UCSD-AML1 (cell line): ENCODE measurements at regions not wholly inside any gene's neighbourhood (a gene's known extent, or its start where the extent isn't known, plus 50 kb on each side); places are given as distances from the start of the nearest gene placed in this dataset.
"Not testable (repeated sequence)": the region's sequence is repeated elsewhere in the genome, so short reads cannot be mapped to it uniquely, and the experiment has no call there.

Source experiments
- DNase-seq: peaks from one replicate; lab custom pipeline; 2025; ENCODE audit not compliant: unreplicated experiment; lab: John Stamatoyannopoulos, UW

DNA sequence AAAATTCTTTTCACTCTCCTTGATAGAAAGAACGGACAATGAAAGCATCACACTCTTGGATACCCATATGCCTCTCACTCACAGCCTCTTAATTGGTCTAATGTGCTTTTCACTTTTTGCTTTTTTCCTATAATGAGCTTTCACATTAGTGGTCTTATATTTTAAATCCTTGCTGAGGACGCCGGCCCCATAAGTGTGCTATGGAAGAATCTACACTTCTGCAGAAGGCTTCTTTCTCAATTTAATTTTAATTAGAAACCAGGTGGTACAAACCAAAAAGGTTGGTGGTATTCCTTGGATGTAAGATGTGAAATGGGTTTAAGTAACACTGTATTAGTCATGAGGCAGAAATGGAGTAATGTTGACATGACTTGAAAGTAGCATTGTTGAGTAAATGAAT is 190.6 kb upstream of the NFIA start:
- DNase-seq = no peak

DNA sequence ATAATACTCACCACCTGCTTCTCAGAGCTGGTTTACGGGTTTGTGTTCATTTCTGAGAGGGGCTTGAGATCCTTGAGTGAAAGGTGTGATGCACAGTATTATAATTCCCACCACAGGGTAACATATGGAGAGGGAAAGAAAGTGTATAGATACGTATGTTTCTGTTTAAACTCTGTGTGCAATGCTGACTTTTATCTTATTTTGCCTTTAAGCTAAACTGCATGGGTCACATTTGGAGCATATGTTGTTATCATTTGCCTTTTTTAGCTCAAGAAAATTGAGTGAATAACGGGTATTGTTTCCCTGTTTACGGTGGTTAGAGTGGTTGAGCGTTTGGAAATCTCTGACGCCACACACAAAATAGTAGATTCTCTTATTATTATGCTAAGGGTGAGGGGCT is 191.1 kb upstream of the NFIA start:
- no peak for DNase-seq

DNA sequence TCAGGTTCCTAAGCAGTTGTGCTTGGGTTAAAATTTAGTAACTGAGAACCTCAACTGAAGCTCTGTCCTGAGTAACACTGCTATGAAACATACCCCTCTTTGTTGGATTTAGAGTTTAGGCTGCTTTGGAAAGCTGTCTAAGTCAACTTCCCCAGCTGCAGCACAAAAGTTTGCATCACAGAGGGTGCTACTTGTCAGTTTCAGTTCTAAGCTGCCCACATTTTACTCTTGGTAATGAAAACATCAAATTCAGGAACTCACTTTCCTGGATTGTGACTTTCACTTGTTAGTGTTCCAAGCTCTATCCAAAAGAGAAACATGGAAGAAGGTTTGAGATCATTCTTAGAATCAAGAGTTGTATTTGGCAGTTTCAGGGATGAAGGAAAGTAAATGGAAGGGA is 191.7 kb upstream of the NFIA start:
- DNase-seq = no peak

DNA sequence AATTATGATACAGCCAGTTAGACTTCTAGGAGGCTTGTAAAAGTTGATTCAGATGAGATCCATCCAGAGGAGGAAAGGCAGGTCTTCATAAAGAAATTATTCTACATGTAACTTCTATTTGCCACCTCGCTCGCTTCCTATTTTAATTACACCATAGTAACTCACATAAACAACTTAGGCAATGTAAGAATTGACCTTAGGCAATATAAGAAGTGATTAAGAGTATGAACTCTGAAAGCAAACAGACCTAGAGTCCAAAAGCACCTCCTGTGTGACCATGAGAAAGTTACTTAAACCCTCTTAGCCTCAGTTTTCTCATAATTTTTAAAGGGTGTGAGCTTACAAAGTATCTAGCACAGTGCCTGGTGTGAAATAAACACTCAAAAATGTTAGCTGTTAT is 192.7 kb upstream of the NFIA start:
- no peak for DNase-seq

DNA sequence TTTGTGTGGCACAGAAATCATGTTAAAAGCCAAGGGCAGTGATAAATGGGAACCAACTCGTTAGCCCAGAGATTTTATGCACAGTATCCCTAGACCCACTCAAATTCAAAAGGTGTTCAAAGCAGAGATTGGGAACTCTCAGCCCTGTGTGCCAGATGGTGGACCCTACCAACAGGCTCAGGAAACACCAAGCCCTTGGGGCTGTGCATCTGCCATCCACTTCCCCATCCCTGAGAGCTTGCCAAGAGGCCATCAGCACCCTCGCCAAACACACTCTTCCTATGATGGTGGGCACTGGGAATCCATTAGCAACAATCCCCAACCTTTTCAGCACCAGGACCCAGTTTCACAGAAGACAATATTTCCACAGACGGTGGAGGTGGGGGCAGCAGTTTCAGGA is 194.2 kb upstream of the NFIA start:
- no peak for DNase-seq

DNA sequence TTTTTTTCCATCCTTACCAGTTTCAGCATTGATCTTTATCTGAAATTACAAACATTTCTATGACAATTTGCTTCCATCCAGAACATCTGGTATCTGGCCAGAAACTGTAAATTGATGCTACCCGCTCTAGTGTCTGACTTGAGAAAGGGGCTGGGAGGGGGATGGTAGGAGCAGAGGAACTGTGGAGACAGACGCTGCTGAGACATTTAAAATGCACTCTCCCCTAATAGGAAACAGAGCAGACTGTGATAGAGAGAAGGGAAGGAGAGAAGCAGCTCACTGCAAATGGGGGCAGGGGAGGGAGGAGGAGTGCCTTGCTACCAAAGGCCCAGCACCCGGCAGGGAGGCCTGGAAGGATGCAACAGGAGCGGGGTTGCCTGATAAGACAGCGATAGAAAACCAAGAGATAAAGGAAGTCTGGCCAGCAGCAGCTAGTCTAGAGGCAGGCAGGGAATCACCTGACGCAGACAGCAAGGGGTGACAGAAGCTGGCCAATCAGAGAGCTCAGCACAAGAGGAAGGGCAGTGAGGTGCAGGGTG is 195.5 kb upstream of the NFIA start:
- no peak for DNase-seq

DNA sequence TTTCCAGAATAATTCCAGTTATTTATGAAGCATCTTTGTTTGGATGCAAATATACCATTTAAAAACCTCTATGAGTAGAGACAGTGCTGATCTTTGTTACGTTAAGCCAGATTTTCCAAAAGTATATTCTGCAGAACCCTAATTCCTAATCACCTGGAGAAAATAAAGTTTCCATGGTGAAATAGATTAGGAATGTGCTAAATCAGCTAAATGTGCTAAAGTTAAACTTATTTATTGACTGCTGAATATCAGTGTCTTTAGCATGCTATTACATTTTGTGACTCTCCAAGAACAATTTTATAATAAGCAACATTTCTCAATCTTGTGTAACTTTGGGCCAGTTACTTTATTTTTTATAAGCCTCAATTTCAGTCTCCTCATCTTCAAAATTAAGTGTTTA is 196.3 kb upstream of the NFIA start:
- DNase-seq = no peak

DNA sequence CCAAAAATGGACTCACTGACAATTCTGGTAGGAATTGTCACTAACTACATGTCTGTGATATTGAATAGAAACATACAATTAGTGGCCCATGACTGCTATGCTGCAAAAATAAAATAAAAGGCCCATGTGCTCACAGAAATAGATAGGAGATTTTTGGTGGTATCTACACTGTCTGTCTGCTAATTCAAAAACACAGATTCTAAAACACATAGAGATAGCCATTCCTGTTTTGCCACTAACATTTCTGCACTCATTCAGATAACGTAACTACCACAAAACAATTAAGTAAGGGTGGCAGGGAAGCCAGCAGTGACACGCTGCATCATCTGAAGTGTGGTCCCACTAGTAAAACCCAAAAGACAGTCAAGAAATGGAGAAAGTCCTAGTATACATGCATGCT is 202.2 kb upstream of the NFIA start:
- no peak for DNase-seq

DNA sequence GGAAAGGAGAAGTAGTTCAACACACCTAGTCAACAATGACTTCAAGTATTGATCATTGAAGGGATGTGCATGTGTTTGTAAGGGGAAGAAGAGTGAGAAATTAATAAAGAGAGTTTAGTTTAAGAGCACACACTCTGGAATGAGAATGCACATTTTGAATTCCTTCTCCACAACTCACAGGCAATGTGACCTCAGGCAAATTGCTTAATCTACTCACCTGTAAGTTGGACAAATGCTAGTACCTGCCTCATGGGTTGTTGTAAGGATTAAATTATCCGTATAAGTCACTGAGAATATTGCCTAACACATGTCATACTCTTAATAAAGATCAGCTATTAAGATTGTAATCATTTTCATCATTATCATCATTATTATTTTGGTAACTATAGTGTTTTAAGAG is 204.0 kb upstream of the NFIA start:
- no peak for DNase-seq

DNA sequence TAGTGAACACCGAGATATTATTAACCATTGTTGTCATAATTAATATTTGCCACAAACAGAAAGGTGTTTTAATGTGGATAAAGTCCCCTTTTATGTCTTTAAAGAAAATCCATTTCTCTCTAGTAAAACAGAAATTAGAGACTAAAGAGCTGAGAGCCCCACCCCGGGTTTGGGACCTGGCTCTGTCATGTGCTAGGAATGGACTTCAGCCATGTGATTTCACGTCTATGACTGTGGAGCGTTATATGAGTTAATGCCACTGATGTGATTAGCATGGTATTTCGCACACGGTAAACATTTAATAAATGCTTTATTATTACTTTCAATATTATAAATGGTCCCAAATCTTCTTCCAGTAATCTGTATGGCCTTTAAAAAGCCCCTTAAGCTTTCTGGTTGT is 205.0 kb upstream of the NFIA start:
- no peak for DNase-seq

DNA sequence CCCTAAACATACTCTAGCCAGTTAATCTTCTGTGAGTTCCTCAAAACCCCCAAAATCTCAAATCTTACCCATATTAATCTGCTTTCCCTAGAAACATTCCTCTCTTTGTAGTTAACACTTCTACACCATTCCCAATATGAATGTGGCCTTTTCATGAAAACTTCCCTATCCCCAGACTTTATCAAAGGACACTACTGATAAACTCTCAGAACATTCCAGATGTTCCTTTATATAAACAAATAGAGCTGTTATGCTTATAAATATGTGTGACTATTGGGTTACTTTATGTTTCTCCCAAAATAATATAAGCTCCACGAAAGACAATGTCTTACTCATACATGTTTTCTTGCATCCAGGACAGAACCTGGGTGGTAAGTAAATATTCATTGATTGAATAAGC is 205.4 kb upstream of the NFIA start:
- DNase-seq = no peak

DNA sequence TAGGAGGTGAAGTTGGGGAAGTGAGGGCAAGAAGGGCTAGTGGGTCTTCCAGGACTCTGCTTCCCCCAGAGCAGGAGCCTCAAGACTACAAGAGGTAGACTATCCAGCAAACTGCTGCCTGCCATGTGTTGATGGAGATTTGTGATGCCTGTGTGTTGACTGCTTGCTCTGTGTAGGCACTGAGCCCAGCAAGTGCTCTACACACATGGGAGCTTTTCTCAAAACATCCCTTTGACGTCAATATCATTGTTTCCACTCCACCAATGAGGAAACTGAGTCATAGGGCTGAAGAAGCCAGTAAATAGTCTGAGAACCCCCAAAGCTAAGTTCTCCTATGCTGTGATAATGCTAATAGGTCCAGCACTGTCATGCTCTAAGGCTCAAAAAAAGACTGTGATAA is 207.2 kb upstream of the NFIA start:
- DNase-seq = no peak

DNA sequence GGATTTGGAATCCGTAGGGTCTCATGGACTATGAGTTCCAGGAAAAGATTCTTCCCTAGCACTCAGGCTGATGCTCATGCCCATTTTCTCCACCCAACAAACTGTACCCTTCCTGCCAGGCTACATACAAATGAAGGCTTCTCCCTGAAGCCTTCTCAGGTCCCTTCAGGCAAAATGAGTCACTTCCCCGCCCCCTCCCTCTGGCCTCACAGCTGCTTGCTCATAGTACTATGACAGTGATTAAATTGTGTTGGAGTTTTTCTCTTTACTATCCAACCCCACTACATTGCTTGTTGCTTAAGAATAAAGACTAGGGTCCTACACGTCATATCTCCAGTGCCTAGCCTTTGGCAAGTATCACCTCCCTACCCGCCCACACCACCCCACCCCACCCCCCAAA is 207.6 kb upstream of the NFIA start:
- DNase-seq = peak; percentile 14

DNA sequence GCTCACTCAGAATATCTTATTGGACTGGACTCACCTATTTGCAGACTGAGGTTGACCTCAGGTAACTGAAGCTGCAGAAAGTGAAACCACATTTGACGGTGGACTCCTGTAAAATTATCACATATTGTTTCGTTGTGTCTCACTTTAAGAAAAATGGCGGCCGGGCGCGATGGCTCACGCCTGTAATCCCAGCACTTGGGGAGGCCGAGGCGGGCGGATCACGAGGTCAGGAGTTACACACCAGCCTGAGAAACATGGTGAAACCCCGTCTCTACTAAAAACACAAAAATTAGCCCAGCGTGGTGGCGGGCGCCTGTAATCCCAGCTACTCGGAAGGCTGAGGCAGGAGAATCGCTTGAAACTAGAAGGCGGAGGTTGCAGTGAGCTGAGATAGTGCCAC is 209.0 kb upstream of the NFIA start:
- DNase-seq = not testable (repeated sequence)

DNA sequence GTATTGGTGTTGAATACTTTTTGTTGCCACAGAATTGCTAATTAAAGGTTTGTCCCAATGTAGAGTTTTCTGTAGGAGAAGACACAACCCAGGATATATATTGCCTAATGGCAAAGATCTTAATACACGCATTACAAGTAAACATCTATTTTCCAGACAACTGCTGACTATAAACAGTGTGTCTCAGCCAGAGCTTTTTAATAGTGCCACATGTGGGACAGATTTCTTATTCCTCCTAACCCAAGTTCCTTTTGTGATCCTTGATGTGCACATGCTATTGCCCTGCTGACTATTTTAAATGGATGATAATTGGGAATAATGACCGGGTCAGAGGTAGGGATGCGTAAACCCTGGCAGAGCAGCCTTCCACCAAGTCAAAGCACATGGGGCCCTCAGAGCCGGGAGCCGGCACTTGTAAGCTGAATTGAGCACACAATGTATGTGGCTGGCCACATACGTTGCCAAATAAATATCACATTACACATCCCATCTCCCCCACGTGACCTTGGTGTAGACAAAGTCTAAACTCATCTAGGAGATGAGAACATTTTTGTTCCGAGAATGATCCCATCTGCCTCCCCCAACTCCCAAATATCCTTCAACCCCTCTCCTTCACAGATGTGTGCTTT is 209.8 kb upstream of the NFIA start:
- no peak for DNase-seq

DNA sequence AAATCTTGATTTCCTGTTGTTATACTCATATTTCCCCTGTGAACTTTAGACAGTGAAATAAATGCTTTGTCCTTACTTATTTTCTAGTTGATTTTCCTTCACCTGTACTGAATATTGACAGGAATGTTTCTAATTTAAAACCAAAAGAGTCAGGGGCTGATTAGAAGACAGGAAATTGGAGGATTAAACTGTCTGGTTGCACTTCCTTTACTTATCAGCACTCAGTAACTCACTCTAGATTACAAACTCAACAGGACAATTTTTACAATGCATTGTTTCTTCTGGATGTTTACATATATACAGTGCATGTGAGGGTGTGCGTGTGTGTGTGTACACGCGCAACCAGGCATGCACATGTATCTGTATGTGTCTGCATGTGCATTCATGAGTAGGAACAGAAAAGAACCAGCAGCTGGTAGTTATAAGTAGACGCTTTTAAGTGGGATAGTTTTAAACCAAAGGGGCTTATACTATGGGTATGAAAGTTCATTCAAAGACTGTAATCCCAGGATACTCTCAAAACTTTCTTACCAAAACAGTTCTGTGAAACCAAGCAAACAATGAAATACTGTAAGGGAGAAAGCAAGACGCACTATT is 212.0 kb upstream of the NFIA start:
- DNase-seq = no peak

DNA sequence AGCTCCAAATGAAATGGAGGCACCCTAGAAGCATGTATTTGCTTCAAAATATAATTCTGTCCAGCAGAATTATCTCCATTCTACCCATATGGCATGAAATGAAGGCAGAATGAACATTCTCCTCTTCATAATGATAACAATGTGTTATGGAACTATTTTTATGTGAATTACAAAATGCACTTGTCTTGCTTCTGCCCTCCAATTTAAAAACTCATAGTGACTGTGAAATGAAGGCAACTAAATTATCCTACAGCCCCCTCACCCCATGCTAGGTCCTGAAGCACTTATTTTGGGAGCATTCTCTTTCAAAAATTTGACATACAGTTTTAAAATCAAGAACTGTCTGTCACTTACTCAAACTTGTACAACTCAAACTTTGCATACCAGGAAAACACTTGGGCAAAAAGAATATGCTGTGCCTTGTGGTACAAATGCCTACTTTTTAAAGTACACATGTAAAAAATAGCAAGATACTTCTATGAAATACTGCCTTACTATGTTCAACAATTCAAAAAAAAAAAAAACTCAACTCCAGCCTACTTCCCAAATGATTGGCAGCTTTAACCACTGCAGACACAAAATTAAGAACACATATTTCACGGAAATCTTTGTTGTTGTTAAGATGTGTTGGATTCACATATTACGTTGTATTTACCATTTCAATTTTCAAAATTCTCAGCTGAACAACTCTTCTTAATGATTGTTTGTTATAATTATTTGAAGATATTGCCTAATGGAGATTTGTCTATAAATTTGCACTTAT is 213.3 kb upstream of the NFIA start:
- DNase-seq = no peak

DNA sequence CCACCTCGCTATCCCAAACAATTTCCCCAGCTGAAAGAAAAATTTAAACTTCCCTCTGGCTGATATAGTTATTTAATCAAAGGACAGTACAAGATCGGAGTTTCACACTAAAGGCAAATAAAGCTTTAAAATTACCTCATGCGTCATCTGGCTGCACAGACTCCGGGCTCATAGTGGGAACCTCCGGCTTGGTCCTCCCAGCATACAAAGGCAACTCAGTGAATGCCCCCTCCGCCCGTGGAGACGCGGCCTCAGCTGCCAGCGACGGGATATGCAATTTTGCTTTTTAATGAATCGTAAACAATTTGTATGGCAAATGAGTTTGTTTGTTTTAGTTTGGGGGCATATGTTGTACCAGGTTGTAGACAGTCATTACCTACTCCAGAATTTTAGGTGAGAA is 214.6 kb upstream of the NFIA start:
- no peak for DNase-seq

DNA sequence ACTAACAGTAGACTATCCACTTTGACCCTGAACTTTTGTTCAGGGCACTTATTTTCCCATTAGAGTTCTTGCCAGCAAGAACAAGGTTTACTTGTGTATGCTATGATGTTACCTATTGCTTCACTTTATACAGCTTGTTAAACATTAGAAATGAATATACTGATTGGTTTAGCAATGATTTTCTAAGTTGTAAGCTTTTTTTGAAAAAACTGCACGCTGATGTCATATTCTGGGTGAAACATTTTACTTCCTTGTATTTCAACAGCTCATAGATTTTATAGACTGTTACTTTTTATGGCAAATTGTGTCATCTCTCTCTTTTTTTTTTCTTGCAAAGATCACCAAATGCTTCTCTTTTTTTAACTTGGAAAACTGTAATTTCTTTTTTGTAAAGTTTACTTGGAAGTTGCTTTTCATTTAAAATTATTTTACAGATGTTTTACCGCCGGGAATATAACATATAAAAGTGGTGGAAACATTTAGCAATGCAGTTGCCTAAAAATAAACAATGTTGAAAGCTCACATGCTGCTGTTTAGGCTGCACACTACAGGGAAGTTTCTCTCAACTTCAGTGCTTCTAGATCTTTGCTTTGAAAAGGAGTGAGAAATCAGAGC is 215.3 kb upstream of the NFIA start:
- no peak for DNase-seq

DNA sequence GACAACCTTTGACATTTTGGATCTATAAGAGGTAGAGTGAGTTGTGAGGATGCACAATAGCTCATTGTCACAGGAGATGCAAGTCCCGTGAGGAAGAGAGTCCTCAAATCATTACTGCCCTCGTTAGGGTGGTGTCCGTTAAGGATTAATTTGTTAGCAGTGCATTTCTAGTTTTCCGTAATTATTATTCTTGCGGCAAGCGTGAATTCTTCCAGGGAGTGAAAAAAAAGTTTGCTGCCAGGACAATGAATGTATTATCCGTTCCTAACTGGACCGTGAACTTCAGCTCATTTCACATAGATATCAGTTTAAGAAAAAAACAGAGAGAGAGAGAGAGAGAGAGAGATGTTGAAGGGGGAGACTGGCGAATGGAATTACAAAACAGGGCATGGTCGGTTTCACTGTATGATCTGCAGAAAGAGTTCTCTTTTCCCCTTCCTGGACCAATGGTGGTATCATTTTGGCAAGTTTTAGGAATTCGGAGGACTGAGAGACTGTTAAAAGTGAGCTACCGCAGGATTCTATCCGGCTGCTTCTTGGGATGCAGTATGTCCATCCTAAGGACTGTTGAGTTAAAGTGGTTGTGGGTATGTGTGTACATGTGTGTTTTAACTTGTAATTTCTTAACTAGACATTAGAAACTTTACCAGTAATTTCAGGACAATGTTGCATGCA is 216.0 kb upstream of the NFIA start:
- DNase-seq = no peak

DNA sequence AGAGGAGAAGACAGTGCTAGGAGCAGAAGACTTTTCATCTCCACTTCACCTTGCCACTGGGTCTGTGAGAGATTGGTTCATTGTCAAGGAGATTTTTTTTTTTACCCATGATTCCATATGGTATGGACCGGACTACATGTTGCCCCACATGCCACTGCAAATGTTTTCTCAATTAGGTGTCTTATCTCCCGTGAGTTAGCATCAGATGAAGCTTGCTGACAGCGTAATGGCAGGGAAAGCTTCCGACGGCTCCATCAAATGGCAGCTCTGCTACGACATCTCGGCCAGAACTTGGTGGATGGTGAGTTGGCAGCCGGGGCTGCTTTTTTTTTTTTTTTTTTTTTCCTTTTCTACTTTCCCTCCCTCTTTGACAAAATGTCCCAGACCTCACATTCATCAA is 217.2 kb upstream of the NFIA start:
- no peak for DNase-seq
